Amniotic epithelial cell (primary cell): ENCODE measurements at regions not wholly inside any gene's neighbourhood (a gene's known extent, or its start where the extent isn't known, plus 50 kb on each side); places are given as distances from the start of the nearest gene placed in this dataset.

Experiments used
- DNase-seq: peaks from one replicate; pipeline ENCODE4 v3.0.0-alpha.2; 2010; ENCODE audit warnings: low read depth

GRCh38 chr2:216909541-216910210, 49.8 kb upstream of the TNP1 start:
- no peak for DNase-seq
